ENCODE measurements at regions not wholly inside any gene's neighbourhood (a gene's known extent, or its start where the extent isn't known, plus 50 kb on each side); places are given as distances from the start of the nearest gene placed in this dataset.

- Histone ChIP-seq H2BK15ac (replicated peaks; ENCODE audit: low read depth) (no peak overlapping the region), H3K79me2 (ENCODE audit: control insufficient read depth, insufficient read depth, low read length) (no peaks in the 10 kb centered on the region), H3K23ac (ENCODE audit: low read length) (no peak overlapping the region), H3K36me3 (ENCODE audit: control insufficient read depth, insufficient read depth, low read length) (no peaks in the 10 kb centered on the region), H2BK5ac (ENCODE audit: low read length) (no peak overlapping the region), H3K4me3 (ENCODE audit: low read length) (no peak overlapping the region), H3K4me1 (ENCODE audit: control insufficient read depth, low read depth, low read length) (no peaks in the 10 kb centered on the region), H2AK5ac (ENCODE audit: low read length) (no peak overlapping the region), H3K4ac (ENCODE audit: low read depth, low read length) (no peak overlapping the region), H3K9ac (ENCODE audit: low read length) (no peak overlapping the region), H2BK120ac (ENCODE audit: low read depth, low read length) (no peak overlapping the region), H3K27me3 (ENCODE audit: insufficient read depth, low read length, poor library complexity) (no peaks in the 10 kb centered on the region), H3K27ac (ENCODE audit: low read depth, low read length) (no peak overlapping the region), H4K5ac (ENCODE audit: low read length) (no peak overlapping the region), H3K79me1 (ENCODE audit: low read length) (no peaks in the 10 kb centered on the region), H4K8ac (ENCODE audit: low read depth, low read length) (no peak overlapping the region), H3K18ac (ENCODE audit: low read length) (no peak overlapping the region), H3K4me2 (ENCODE audit: low read length) (no peak overlapping the region), H3K56ac (ENCODE audit: low read length) (no peak overlapping the region)
- DNase-seq = no peak
These were observed 304.1 kb downstream of the KLF6 start for GRCh38 chr10:3480990-3481315.

DNA sequence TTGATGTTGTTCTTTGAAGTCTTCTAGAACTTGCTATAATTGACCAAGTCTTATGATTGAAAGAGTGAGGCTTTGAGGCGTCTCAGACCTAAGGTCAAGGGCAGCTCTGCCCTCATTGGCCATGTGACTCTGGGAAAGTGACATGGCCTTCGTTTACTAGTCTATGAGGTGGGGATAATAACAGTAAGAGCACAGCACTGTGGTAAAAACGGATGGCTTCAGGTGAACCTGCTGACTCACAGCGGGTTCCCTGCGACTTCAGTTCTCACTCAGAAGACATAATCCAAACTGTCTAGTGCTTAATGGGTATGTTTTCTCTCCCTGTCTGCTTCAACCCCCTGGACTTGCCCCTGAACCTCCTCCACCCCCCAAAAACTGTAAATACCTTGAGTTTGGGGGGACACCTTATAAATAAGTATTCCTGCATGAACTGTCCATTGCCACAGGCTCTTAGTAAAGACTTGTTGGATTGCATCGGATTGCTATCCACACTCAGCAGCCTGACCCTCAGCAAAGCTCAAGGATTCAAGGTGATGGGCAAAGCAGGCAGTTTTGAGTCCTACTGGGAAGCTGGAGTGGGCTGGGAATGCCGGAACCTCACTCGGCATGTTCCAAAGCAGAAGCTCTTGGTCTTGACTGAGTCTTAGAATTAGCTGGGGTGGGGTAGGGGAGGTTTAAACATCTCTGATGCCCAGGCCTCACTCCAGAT is 304.6 kb downstream of the KLF6 start:
- no peaks in the 10 kb centered on the region for H3K27me3 ChIP-seq (ENCODE audit: insufficient read depth, low read length, poor library complexity)
- no peak overlapping the region for H3K56ac ChIP-seq (ENCODE audit: low read length)
- no peak overlapping the region for H2BK5ac ChIP-seq (ENCODE audit: low read length)
- H3K9ac ChIP-seq (ENCODE audit: low read length) = no peak overlapping the region
- H3K36me3 ChIP-seq (ENCODE audit: control insufficient read depth, insufficient read depth, low read length) = no peaks in the 10 kb centered on the region
- no peak overlapping the region for H4K8ac ChIP-seq (ENCODE audit: low read depth, low read length)
- no peaks in the 10 kb centered on the region for H3K79me2 ChIP-seq (ENCODE audit: control insufficient read depth, insufficient read depth, low read length)
- H2BK15ac ChIP-seq (replicated peaks; ENCODE audit: low read depth) = no peak overlapping the region
- no peak overlapping the region for H3K23ac ChIP-seq (ENCODE audit: low read length)
- no peaks in the 10 kb centered on the region for H3K4me1 ChIP-seq (ENCODE audit: control insufficient read depth, low read depth, low read length)
- no CpG with 5 or more reads among the region's 8 CpGs for WGBS (ENCODE audit: extremely low coverage, insufficient coverage, low lambda C conversion rate)
- no peaks in the 10 kb centered on the region for H3K79me1 ChIP-seq (ENCODE audit: low read length)
- DNase-seq = no peak
- H2AK5ac ChIP-seq (ENCODE audit: low read length) = no peak overlapping the region
- no peak overlapping the region for H3K18ac ChIP-seq (ENCODE audit: low read length)
- H2BK120ac ChIP-seq (ENCODE audit: low read depth, low read length) = no peak overlapping the region
- H4K5ac ChIP-seq (ENCODE audit: low read length) = no peak overlapping the region
- no peak overlapping the region for H3K27ac ChIP-seq (ENCODE audit: low read depth, low read length)
- H3K4ac ChIP-seq (ENCODE audit: low read depth, low read length) = no peak overlapping the region
- no peak overlapping the region for H3K4me2 ChIP-seq (ENCODE audit: low read length)
- H3K4me3 ChIP-seq (ENCODE audit: low read length) = no peak overlapping the region

GRCh38 chr10:3478632-3479240 is 306.2 kb upstream of the PITRM1 start:
- H2AK5ac ChIP-seq (ENCODE audit: low read length) = no peak overlapping the region
- WGBS (ENCODE audit: extremely low coverage, insufficient coverage, low lambda C conversion rate) = no CpG with 5 or more reads among the region's 7 CpGs
- no peak overlapping the region for H2BK5ac ChIP-seq (ENCODE audit: low read length)
- no peak overlapping the region for H3K9ac ChIP-seq (ENCODE audit: low read length)
- H3K4me2 ChIP-seq (ENCODE audit: low read length) = no peak overlapping the region
- H3K27me3 ChIP-seq (ENCODE audit: insufficient read depth, low read length, poor library complexity) = no peaks in the 10 kb centered on the region
- no peak overlapping the region for H2BK15ac ChIP-seq (replicated peaks; ENCODE audit: low read depth)
- no peak overlapping the region for H3K56ac ChIP-seq (ENCODE audit: low read length)
- H3K4ac ChIP-seq (ENCODE audit: low read depth, low read length) = no peak overlapping the region
- no peak overlapping the region for H2BK120ac ChIP-seq (ENCODE audit: low read depth, low read length)
- no peaks in the 10 kb centered on the region for H3K79me1 ChIP-seq (ENCODE audit: low read length)
- no peak overlapping the region for H4K8ac ChIP-seq (ENCODE audit: low read depth, low read length)
- H3K36me3 ChIP-seq (ENCODE audit: control insufficient read depth, insufficient read depth, low read length) = no peaks in the 10 kb centered on the region
- H3K79me2 ChIP-seq (ENCODE audit: control insufficient read depth, insufficient read depth, low read length) = no peaks in the 10 kb centered on the region
- H3K4me1 ChIP-seq (ENCODE audit: control insufficient read depth, low read depth, low read length) = no peaks in the 10 kb centered on the region
- no peak overlapping the region for H3K27ac ChIP-seq (ENCODE audit: low read depth, low read length)
- H4K5ac ChIP-seq (ENCODE audit: low read length) = no peak overlapping the region
- no peak overlapping the region for H3K23ac ChIP-seq (ENCODE audit: low read length)
- H3K18ac ChIP-seq (ENCODE audit: low read length) = no peak overlapping the region
- H3K4me3 ChIP-seq (ENCODE audit: low read length) = no peak overlapping the region
- no peak for DNase-seq

GRCh38 chr10:3478153-3478552 is 305.6 kb upstream of the PITRM1 start:
- WGBS (ENCODE audit: extremely low coverage, insufficient coverage, low lambda C conversion rate) = no CpG with 5 or more reads among the region's 2 CpGs
- no peak overlapping the region for H3K9ac ChIP-seq (ENCODE audit: low read length)

GRCh38 chr10:3477683-3478082 is 305.1 kb upstream of the PITRM1 start:
- Histone ChIP-seq H3K36me3 (ENCODE audit: control insufficient read depth, insufficient read depth, low read length) (no peaks in the 10 kb centered on the region), H3K27me3 (ENCODE audit: insufficient read depth, low read length, poor library complexity) (no peaks in the 10 kb centered on the region), H3K79me1 (ENCODE audit: low read length) (no peaks in the 10 kb centered on the region), H3K4me1 (ENCODE audit: control insufficient read depth, low read depth, low read length) (no peaks in the 10 kb centered on the region), H3K18ac (ENCODE audit: low read length) (no peak overlapping the region), H3K4me2 (ENCODE audit: low read length) (no peak overlapping the region), H3K9ac (ENCODE audit: low read length) (no peak overlapping the region), H3K23ac (ENCODE audit: low read length) (no peak overlapping the region), H3K27ac (ENCODE audit: low read depth, low read length) (no peak overlapping the region), H2BK5ac (ENCODE audit: low read length) (no peak overlapping the region), H3K79me2 (ENCODE audit: control insufficient read depth, insufficient read depth, low read length) (no peaks in the 10 kb centered on the region), H3K4me3 (ENCODE audit: low read length) (no peak overlapping the region), H2BK120ac (ENCODE audit: low read depth, low read length) (no peak overlapping the region), H4K8ac (ENCODE audit: low read depth, low read length) (no peak overlapping the region), H4K5ac (ENCODE audit: low read length) (no peak overlapping the region), H3K4ac (ENCODE audit: low read depth, low read length) (no peak overlapping the region), H2BK15ac (replicated peaks; ENCODE audit: low read depth) (no peak overlapping the region), H3K56ac (ENCODE audit: low read length) (no peak overlapping the region), H2AK5ac (ENCODE audit: low read length) (no peak overlapping the region)
- WGBS (ENCODE audit: extremely low coverage, insufficient coverage, low lambda C conversion rate) = no CpG with 5 or more reads among the region's 3 CpGs
- no peak for DNase-seq

More at GRCh38 chr10:3478153-3478552, 305.6 kb upstream of the PITRM1 start:
- Histone ChIP-seq H3K4me1 (ENCODE audit: control insufficient read depth, low read depth, low read length) (no peaks in the 10 kb centered on the region), H3K56ac (ENCODE audit: low read length) (no peak overlapping the region), H3K4me3 (ENCODE audit: low read length) (no peak overlapping the region), H3K23ac (ENCODE audit: low read length) (no peak overlapping the region), H3K79me2 (ENCODE audit: control insufficient read depth, insufficient read depth, low read length) (no peaks in the 10 kb centered on the region), H2AK5ac (ENCODE audit: low read length) (no peak overlapping the region), H3K27me3 (ENCODE audit: insufficient read depth, low read length, poor library complexity) (no peaks in the 10 kb centered on the region), H3K18ac (ENCODE audit: low read length) (no peak overlapping the region), H2BK120ac (ENCODE audit: low read depth, low read length) (no peak overlapping the region), H4K8ac (ENCODE audit: low read depth, low read length) (no peak overlapping the region), H3K79me1 (ENCODE audit: low read length) (no peaks in the 10 kb centered on the region), H2BK5ac (ENCODE audit: low read length) (no peak overlapping the region), H3K4me2 (ENCODE audit: low read length) (no peak overlapping the region), H3K4ac (ENCODE audit: low read depth, low read length) (no peak overlapping the region), H4K5ac (ENCODE audit: low read length) (no peak overlapping the region), H3K27ac (ENCODE audit: low read depth, low read length) (no peak overlapping the region), H3K36me3 (ENCODE audit: control insufficient read depth, insufficient read depth, low read length) (no peaks in the 10 kb centered on the region), H2BK15ac (replicated peaks; ENCODE audit: low read depth) (no peak overlapping the region)
- DNase-seq = no peak

Data from mesendoderm (in vitro differentiated cells).